Putamen (tissue), 1 donor: ENCODE measurements at regions not wholly inside any gene's neighbourhood (a gene's known extent, or its start where the extent isn't known, plus 50 kb on each side); places are given as distances from the start of the nearest gene placed in this dataset.
"Not testable (repeated sequence)": the region's sequence is repeated elsewhere in the genome, so short reads cannot be mapped to it uniquely, and the experiment has no call there.

ENCODE experiments used
- DNase-seq: peaks from one replicate; pipeline ENCODE4 v3.0.0-alpha.2; 2016; ENCODE audit warnings: low spot score

DNA sequence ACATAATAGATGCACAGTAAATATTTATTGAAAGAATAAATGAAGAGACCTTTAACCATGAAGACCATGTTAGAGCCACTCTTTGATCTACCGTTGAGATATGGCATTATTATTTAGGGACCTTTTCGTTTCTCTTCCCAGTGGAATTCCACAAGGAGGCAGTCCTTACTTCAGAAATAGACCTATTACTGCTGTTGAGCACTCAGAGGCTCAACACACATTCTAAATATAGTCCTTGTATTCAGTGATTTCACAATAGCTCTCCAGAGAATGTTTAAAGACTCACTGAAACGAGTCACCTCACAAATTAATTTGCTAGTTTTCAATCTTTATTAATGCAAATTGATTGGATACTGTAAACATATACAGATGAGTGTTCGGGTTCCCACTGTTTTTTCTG lies 603.8 kb downstream of the CDH8 start:
- DNase-seq, result no peak

DNA sequence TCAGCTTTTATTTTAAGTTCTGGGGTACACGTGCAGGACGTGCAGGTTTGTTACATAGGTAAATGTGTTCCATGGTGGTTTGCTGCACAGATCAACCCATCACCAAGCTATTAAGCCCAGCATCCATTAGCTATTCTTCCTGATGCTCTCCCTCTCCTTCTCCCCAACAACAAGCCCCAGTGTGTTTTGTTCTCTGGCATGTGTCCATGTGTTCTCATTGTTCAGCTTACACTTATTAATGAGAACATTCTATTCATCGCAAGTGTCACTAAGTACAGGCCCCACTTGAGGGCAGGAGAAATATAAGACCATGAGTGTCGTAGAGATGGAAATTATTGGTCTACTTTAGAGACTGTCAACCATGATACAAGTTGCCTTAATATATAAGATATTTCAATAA lies 615.1 kb downstream of the CDH8 start:
- peak; percentile 31 for DNase-seq

DNA sequence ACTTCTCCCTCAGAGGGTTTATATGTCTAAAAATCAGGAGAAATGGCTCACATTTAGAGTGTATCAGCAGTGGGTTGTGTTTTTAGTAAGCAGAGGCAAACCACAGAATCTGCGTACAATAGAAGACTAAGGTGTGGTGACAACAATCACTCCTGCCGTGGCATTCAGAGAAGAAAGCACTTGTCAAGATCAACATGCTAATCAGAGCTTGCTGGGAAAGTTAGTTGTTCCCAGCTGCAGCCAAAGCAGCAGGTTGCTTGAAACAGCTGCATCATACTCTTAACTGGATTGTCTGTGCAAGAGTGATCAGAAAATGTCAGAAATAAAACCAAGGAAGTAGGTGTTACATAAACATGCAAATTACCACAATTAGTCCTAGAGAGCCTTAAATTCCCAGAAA lies 616.4 kb downstream of the CDH8 start:
- no peak for DNase-seq

DNA sequence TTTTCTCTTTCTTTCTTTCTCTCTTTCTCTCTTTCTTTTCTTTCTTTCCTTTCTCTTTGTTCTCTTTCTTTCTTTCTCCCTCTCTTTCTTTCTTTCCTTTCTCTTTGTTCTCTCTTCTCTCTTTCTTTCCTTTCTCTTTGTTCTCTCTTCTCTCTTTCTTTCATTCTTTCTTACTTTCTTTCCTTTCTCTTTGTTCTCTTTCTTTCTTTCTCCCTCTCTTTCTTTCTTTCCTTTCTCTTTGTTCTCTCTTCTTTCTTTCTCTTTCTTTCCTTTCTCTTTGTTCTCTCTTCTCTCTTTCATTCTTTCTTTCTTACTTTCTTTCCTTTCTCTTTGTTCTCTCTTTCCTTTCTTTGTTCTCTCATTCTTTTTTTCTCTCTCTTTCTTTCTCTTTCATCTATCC lies 617.4 kb downstream of the CDH8 start:
- DNase-seq, result not testable (repeated sequence)

DNA sequence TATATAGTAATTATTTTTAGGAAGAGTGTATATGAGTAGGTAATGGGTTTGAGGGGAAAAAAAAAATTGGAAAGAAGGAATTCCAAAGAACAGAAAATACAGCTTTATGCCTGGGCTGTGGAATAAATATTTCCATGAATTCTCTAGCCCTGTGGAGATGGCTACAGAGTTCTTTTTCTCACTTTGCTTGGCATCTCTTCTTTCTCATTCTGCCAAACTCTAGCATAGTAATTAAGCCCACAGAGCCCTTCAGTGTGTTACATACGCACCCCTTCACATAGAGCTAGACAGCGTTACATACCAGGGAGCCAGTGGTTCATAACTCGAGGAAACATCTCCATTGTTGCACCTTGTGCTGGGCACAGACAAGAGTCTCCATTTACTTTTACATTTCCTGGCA lies 621.1 kb downstream of the CDH8 start:
- DNase-seq, result no peak

DNA sequence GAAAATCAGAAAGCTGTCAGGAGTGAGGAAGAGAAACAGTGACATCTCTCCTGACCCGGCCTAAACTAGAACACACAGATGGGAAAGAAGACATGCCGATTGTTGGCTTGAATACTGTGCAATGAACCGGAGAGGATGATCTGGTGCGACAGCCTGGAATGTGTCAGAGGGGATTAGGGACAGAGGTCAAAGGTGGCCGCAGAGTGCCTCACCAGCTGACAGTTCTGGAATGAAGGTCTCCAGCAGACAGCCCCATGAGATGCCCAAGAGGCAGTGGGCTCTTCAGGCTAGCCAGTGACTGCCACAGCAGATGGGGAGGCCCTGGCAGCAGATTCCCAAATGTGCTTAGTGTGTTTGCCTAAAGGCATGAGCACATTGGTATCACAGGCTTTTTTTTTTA lies 623.2 kb downstream of the CDH8 start:
- DNase-seq, result no peak

DNA sequence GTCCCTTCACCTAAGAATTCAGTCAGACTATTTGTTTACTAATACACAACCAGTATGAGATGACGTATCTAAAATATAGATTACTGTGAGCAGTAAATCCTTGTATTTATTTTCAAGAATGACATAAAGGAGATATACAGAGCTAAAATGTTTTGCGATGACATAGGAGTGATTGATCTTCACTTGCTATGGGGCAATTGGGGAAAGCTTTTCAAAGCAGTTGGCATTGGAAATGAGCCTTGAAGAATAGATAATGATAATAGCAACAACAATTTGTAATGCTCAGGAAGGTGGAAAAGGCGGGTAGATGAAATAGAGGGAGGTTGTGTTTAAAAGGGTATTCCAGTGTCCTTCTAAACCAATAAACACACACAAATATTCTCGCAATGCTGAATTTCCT lies 623.7 kb downstream of the CDH8 start:
- DNase-seq, result no peak

DNA sequence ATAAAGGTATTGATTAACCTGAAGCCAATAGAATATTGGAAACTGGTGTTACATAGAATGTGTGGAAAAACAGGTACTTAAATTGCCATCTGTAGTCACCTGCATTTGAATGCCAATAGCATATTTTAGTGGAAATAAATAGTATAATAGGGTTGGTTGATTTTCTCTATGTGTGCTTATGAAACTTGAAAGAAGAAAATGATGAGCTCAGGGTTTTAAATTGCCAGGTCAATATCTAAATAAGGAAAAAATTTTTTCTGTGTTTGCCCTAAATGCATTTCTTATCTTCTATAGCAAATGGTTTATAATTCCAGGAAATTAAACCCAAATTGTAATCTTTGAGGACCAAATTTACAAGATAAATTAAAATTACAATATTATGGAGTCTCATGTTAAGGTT lies 626.6 kb downstream of the CDH8 start:
- no peak for DNase-seq

DNA sequence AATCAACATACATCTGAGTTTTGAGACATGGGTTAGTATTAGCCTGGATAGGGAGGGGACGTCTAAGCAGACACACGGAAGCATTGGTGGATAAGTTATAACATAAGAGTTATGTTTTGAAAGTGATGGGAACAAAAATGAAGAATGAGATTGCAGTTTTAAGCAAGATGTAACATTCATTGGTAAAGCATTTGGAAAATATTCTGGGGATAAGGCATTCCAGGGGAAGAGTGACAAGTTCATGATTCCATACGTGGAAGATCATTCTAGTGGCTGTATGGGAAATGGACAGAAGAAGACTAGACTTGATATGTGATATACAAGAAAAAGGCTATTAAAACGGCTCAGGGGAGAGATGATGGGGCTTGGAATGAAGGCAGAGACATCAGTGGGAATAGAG lies 632.9 kb downstream of the CDH8 start:
- DNase-seq, result no peak

DNA sequence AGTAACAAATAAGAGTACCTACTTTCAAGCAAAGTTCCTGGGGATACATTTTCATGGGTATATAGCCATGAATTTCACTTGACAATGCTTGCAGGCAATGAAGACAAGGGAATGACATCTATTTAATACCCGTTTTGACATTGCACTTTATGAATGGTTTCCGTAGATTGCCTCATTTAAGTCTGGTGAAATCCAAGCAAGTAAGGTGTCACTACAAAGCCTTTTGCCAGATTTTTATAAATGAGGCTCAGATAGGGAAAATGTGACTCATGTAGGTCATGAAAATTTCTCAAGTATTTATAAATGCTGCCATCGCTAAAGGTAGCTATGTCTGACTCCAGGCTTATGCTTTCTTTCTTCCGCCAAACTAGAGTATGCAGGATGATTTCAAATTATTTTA lies 644.3 kb downstream of the CDH8 start:
- peak; percentile 25 for DNase-seq

DNA sequence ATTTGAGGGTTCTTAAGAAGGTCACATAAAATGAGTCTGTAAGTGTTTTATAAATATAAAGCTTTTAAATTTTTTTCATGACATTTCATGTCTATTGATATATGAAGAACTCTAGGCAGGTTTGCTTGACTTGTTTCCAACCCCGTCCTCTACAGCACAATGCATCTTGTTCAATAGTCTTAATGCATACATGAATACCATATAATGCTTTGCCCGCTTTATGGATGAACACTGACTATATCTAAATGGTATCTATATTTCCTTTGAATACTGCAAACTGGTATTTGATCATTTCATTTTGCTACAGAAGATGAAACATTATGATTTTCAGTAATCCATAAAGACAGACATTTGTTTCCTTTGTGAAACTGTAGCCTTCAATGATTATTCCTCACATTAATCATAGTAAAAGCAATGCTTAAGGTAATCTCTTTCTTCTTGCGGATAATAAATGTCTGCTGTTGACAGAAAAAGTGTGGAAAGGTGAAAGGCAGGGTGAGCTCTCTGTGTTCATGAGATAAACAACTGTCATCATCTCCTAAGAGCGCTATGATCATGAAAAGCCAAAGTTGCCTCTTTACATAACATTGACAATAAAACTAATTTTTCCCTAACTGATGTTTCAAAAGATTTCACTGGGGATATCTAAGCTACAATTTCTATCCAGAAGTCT lies 645.1 kb downstream of the CDH8 start:
- no peak for DNase-seq

DNA sequence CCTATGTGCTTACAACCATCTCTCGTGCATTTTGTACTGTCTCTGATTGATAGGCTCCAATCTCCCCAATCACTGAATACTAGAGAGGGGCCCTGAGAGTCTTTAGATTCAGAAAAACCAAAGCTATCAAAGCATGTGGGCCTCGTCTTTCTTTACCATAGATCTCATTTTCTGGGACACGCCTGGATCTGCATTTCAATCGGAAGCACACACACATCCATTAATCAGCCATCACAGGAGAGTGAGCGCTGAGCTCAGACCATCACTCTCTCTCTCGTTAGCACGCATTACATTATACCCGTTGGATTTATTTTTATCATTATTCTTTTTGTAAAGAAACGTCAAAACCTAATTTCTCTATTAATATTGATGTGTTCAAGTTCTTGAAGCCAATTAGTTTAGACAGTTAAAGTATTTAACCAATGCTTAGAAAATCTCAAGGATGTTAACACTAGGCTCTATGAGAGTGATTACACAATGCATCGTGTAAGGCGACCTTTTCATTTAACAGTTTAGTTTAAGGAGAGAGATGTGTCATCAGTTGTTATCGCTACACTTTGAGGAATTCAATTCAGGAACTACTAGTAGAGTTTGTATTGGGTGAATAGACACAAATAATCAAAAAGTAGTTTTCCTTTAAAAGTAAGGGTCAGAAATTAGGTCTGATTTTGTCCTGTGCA lies 650.7 kb downstream of the CDH8 start:
- DNase-seq, result no peak

DNA sequence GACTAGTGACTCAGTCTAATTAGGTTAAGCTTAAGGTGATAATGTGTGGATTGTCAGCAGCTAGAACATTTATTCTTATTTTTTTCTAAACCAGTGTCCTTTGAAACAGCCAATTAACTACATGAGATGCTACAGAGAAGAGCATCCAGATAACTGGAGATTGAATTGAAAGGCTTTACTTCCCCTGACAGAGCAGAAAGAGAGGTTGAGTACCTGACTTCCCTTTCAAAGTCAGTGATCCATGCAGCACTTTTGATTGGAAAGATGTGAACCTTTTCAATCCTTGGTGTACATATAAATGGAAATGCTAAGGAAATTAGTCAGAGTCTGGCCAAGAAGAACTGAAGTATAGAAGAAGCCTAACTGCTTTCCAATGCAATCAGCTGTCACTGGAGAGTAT lies 653.8 kb downstream of the CDH8 start:
- no peak for DNase-seq

DNA sequence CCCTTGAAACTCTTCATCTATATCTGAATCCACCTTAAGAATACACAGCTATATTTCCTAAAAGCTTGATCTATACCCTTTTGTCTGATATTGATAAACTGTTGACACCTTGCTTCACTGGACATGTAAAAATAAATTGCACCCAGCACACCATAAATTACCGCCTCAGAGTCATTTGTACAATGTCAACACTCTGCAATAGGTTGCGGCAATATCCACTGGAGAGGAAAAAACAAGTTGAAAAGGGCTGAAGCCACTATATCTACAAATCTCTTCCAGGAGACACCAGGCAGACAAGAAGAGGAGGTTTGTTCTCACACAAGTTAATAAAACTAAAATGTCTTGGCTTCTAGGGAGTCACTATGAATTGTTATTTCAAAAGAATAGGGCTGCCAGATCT lies 656.9 kb downstream of the CDH8 start:
- DNase-seq, result no peak

DNA sequence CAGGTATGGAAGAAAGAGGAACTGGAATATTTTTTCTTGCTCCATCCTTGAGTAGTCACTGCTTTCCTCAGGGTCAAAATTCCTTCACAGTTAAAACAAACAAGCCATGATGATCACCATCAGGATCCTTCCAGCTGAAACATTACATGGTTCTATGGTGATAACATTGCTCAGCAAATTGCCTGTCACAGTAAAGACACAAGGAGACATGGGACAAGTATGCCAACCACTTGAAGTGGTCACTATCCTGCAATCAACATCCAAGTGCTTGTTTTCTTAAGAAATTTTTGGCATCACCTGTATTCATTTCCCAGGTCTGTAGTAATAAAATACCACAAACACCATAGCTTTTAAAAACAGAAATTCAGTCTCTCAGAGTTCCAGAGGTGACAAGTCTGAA lies 662.2 kb downstream of the CDH8 start:
- DNase-seq, result no peak

DNA sequence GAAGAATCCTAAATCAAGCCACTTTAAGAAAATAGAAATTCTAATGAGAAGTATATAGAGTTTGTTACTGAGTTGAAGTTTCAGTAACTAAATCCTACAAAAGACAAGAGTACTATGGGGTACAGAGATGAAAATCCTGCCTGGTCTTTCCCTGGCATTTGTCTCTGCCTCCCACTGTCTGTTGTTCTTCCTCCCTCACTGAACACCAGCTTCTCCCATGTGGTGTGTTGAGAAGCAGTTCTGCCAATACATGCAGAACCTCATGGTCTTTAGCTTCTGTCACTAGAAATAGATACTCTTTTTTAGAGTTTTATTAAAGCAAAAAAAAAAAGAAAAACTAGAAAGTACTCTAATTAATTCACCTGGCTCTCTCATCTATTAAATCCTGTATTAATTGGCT lies 664.4 kb downstream of the CDH8 start:
- no peak for DNase-seq

DNA sequence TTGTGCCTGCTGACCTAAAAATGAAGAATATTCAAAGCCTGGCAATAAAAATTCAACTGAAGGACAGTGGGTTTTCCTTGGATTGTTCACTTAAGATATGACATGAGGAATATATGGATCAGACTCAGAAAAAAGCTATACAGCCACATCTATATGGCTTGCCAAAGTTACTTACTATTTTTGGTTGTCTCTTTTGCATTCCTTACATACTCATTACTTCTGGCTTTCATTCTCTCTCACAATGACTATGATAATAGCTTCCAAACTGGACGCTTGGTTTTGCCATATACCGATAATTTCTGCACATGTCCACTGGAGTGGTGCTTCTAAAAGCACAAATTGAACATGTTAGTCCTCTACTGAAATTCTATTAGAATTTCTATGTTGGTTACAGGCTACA lies 664.9 kb downstream of the CDH8 start:
- no peak for DNase-seq

DNA sequence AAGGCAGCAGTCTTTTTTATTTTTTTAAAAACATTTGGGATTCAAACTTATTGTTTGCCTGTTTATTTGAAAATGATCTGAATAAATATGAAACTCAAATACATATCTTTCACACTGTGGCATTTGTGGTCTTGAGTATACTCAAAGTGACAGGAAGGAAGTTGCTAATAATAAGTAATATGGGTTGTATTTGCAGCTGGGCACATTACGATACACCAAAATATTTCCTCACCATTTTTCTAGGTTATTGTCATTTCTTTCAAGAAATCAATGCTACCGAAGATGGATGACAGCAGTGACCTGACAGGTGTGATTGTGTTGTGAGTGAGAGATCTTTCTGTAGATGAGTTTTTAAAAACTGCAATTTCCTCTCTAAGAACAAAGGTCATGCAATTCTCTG lies 665.7 kb downstream of the CDH8 start:
- no peak for DNase-seq

DNA sequence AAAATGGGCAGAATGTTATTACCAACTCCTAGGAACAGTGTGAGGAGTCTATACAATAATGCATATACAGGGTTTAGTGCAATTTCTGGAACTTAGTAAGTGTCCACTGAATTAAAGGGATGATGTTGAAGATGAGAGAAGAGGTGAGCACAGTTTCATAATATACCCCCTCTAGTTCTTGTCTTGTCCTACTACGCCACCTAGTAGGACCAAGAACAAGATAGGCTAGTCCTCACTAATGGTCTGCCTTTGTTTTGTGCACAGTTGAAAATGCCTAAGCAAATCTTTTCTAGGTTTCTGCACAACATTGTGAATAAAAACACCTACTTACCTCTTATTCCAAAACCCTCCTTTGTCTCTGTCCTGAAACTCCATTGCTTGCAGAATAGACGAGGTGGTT lies 670.2 kb downstream of the CDH8 start:
- no peak for DNase-seq

DNA sequence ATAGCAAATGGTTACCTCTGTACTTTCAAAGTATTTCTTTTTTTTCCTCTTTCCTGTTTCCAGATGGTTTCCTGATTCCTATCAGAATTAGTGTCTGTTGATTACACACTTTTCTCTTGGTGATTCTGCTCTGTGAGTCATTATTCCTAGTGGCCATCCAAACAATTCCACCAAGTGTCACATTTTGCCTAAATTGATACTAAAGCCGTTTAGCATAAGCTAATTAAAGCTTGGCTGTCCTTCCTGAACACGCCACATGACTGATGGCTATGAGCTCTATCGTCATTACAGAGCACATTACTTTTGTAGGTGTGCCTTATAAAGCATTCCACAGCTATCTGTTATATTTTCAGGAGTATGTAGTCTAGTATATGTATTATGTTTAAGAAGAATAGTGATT lies 671.2 kb downstream of the CDH8 start:
- DNase-seq, result no peak

DNA sequence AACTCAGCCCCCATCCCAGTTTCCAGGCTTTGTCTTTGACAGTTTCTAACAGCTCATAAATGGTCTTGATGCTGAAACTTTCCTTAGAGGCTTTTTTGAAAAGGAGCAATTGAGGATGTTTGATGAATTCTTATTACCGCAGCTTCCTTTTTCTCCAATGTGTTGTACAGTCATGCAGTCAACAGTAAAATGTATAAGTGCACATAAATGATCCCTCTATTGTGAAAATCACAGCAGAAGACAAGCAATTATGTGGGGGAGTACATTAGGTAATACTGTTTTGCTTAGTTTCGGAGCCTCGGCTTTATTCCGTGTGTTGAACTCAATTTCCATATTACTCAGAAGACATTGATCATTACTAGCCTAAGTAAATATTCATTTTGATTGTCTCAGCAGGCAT lies 673.7 kb downstream of the CDH8 start:
- peak; percentile 1 for DNase-seq

DNA sequence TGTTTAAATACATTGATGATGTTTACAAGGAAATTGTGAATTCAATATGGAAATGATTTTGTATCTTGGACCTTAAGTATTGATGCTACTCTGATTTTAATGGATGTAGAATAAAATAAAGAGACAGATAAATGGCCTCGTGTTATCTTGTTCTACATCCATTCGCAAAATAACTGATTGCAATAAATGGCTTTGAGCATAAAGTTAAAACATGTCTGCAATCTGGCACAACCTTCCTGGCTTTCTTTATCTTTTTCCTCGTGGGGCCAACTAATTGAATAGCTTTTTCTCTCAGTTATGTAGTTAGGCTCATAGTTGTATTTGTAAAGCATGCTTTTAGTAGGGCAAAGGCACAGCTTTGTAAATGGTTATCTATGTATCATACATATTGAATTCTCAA lies 691.4 kb downstream of the CDH8 start:
- no peak for DNase-seq

DNA sequence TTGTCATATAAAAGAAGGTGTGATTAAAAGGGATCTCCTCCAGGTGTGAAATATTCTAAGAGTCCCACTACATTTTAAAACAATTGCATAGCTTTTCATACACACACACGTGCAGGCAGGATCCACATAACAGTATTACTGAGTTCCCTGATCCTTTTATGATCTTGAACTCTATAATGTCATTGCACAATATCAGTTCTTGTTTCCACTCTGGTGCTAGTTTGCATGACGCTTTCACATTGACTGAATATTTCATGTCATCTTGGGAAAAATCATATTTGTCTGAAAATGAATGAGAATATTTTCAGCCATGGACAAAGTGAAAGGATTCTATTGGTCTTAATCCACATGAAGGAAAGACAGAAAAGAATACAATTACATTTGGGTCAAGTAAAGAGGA lies 703.8 kb downstream of the CDH8 start:
- no peak for DNase-seq

DNA sequence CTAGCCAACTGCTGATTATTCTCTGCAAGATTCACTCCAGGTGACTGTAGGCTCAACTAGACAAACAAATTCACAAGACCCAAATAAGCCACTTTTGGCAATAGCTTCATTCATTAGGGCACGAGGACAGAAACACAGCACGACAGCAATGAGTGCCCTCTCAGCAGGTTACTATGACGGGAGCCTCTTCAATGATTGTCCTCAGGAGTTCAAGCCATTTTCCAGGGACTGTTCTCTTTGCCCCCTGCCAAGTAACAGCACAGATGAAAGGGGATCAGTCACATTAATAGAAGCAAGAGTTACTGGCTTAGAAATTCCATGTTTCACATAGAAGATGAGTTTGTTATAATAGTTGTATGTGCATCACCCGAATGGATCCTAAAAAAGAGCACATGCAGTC lies 712.2 kb downstream of the CDH8 start:
- no peak for DNase-seq
